Mesodermal cell (in vitro differentiated cells): ENCODE measurements at regions not wholly inside any gene's neighbourhood (a gene's known extent, or its start where the extent isn't known, plus 50 kb on each side); places are given as distances from the start of the nearest gene placed in this dataset.

ENCODE experiments used
- H3K27ac ChIP-seq: 2 replicates; pipeline ENCODE4 v1.7.0; 2013; ENCODE audit warnings: mild to moderate bottlenecking, low read depth, low read length, moderate library complexity; ENCODE audit not compliant: severe bottlenecking
- H3K36me3 ChIP-seq: 2 replicates; pipeline ENCODE4 v1.7.1; 2013; ENCODE audit warnings: mild to moderate bottlenecking, low read length, moderate library complexity; ENCODE audit not compliant: control insufficient read depth, insufficient read depth
- H3K4me1 ChIP-seq: one replicate; pipeline ENCODE4 v1.7.1; 2013; ENCODE audit warnings: mild to moderate bottlenecking, low read length; ENCODE audit not compliant: insufficient read depth, control insufficient read depth, poor library complexity, severe bottlenecking
- H3K4me3 ChIP-seq: 2 replicates; pipeline ENCODE4 v1.7.0; 2013; ENCODE audit warnings: low read length, control low read depth, mild to moderate bottlenecking; ENCODE audit not compliant: insufficient read depth, poor library complexity, severe bottlenecking; ENCODE audit errors: extremely low read depth
- H3K9me3 ChIP-seq: 2 replicates; pipeline ENCODE4 v1.7.1; 2013; ENCODE audit warnings: mild to moderate bottlenecking, low read length, moderate library complexity; ENCODE audit not compliant: control insufficient read depth
- WGBS, 2 experiments: methylation state at CpG; one replicate each; pipeline ENCODE4 v1.1.5; 2013; ENCODE audit warnings: missing lambda C conversion rate in 2 of 2; ENCODE audit not compliant: insufficient coverage in 2 of 2; 5-methylcytosine and 5-hydroxymethylcytosine counted together

DNA sequence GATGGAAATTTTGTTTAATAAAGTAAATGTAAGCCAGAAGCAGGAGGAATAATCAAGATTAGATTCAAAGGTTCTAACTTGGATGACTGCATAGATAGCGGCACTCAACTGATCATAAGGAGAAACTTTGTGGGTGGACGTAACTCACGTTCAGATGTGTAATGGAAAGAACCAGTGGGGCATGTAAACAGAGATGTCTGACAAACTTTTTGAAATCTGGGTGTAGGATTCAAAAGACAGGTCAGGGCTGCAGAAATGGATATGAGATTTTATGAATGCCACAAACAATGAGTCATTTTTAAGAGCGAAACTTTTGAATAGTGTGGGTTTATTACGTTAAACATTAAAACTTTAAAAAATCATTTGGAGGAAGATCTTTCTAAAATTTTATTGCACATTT, 375.6 kb downstream of the GBA3 start:
- Histone ChIP-seq H3K4me3 (no peak overlapping the region), H3K27ac (no peak overlapping the region), H3K36me3 (no peaks in the 10 kb centered on the region), H3K9me3 (no peaks in the 10 kb centered on the region), H3K4me1 (no peaks in the 10 kb centered on the region)
- WGBS, 2 experiments = 92% methylated on average over 3 of the region's 5 CpGs

DNA sequence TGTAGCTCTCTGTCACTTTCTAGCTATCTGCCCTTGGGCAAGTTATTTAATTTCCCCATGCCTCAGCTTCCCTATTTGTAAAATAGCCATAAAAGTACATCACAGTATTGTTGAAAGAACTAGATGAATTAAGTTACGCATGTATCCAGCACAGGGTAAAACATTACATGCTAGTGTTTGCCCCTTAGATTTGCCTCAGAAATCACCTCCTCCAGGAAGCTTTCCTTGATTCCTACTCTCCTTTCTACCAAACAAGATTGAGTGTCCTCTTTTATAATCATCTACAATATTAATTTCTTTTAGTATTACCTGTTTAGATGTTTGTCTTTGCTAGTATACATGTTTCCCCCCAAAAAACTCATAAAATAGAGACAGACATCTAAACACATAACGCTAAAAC, 369.5 kb downstream of the GBA3 start:
- H3K36me3 ChIP-seq = no peaks in the 10 kb centered on the region
- H3K4me3 ChIP-seq = no peak overlapping the region
- no peaks in the 10 kb centered on the region for H3K9me3 ChIP-seq
- WGBS, 2 experiments = 100% methylated on average over 1 of the region's 2 CpGs; no CpG with 5 or more reads in 1 of the 2 experiments
- H3K4me1 ChIP-seq = no peaks in the 10 kb centered on the region
- no peak overlapping the region for H3K27ac ChIP-seq

DNA sequence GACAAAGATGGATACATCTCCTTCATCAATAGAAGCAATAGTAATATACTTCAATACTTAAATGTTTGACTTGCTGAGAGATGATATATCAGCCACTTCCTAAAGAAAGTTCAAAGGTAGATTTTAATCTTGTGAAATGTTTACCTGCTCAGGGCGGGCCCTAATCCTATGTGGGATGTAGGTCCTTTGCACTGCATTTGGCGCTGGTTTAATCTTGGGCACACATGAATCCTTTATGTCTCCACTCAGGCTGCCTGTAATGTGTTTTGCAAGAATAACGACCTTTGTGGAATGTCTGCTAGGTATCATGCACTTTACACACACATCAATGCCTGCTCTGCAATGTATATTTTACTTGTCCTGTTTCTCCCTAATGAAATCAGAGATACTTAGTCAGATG, 368.7 kb downstream of the GBA3 start:
- no peak overlapping the region for H3K4me3 ChIP-seq
- H3K4me1 ChIP-seq = no peaks in the 10 kb centered on the region
- H3K36me3 ChIP-seq = no peaks in the 10 kb centered on the region
- no peak overlapping the region for H3K27ac ChIP-seq
- 100% methylated on average over 2 of the region's 3 CpGs; no CpG with 5 or more reads in 1 of the 2 experiments for WGBS, 2 experiments
- no peaks in the 10 kb centered on the region for H3K9me3 ChIP-seq

DNA sequence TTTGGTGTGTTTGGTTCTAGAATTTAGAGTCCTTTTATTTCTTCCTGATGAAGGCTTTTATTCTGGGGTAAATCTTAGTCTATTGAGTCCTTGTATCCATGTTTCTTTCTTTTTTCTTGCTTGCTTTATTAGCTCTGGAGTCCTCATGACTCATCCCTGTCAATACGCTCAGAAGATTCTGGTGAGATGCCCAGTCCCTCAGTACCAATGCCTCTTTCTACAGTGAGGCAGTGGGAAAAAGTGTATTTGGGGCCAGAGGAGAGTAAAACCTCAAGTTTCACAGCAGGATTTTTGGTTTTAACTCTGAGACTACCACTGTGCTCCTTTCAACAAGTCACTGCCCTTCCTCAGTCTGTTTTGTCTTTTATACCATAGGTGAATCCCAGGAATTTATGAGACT, 368.0 kb downstream of the GBA3 start:
- no peak overlapping the region for H3K4me3 ChIP-seq
- H3K4me1 ChIP-seq = no peaks in the 10 kb centered on the region
- no peak overlapping the region for H3K27ac ChIP-seq
- no peaks in the 10 kb centered on the region for H3K36me3 ChIP-seq
- no peaks in the 10 kb centered on the region for H3K9me3 ChIP-seq
- no CpG with 5 or more reads among the region's 1 CpG for WGBS, 2 experiments

DNA sequence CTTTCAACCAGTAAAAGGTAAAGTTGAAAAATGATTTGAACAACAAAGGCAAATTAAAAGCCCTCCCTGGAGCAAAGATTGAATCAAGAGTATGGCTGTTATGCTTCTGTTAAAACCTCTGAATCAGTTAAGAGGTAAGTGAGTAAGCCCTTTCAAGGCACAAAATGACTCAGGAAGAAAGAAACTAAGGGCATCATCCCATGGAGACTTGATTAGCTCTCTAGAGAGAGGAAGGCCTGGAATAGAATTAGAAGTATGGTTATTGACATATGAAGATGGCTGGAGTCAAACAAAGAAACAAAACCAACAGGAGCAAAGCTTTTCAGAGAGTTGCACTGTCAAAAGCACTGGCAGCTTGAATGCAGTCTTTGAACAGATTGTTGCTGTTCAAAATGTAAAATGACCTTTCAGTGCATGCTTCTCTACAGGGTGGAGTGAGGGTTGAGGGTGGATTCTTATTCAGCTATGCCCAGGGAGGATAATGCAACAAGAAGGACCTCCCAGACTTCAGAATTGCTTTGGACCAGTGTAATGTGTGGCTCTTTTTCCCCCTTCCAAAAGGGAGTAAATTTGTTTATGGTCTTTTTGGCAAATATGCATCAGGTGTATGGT, 365.5 kb downstream of the GBA3 start:
- Histone ChIP-seq H3K9me3 (no peaks in the 10 kb centered on the region), H3K36me3 (no peaks in the 10 kb centered on the region), H3K27ac (no peak overlapping the region), H3K4me3 (no peak overlapping the region), H3K4me1 (no peaks in the 10 kb centered on the region)

DNA sequence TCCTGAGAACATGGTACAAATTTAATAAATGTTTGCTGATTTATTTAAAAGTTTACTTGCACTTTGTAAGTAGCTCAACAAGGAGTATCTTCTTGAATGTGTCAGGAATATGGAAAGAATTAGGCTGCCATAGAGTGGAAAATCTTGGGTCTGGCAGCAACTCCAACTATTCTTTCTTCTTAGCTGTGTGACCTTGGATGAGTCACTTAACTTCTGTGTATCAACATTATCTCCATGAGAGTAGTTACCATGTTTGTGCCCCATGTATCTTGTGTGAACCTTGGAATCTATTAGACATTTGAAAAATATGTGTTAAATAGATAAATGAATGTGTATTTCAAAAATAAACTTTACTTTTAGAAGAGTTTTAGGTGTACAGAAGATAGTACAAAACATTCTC, 348.8 kb downstream of the GBA3 start:
- Histone ChIP-seq H3K27ac (no peak overlapping the region), H3K9me3 (no peaks in the 10 kb centered on the region), H3K4me3 (no peak overlapping the region), H3K4me1 (no peaks in the 10 kb centered on the region), H3K36me3 (no peaks in the 10 kb centered on the region)

DNA sequence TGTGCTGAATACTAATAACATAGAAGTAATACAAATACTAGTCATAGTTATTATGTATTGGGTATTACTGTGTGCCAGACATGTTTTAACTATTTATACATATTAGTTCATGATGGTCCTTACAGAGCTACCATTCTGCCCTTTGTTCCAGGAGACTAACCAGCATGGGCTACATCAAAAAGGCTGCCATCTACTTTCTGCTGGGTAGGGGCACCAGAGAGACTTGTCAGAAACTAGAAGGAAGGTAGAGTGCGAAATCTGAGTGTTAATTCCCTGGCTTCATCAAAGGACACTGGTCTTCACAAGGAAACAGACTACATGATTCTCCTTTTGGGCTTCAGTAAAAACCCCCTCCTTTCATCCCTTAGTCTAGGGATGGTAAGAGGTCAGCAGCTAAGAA, 347.8 kb downstream of the GBA3 start:
- 100% methylated on average over 1 of the region's 1 CpG; no CpG with 5 or more reads in 1 of the 2 experiments for WGBS, 2 experiments
- Histone ChIP-seq H3K4me3 (no peak overlapping the region), H3K27ac (no peak overlapping the region), H3K9me3 (no peaks in the 10 kb centered on the region), H3K4me1 (no peaks in the 10 kb centered on the region), H3K36me3 (no peaks in the 10 kb centered on the region)

DNA sequence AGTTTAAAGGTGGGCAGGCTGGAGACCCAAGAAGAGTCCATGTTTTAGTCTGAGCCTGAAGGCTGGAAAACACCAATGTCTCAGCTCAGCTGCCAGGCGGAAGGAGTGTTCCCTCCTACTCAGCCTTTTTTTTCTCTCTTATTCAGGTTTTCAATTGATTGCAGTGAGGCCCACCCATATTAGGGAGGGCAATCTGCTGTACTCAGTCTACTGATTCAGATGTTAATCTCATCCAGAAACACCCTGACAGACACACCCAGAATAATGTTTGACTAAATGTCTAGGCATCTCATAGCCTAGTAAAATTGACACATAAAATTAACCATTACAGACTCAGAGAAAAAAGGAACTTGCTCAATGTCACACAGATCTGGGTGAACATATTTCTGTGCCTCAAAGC, 347.1 kb downstream of the GBA3 start:
- no peak overlapping the region for H3K4me3 ChIP-seq
- H3K4me1 ChIP-seq = no peaks in the 10 kb centered on the region
- no peak overlapping the region for H3K27ac ChIP-seq
- H3K36me3 ChIP-seq = no peaks in the 10 kb centered on the region
- 88% methylated on average over 1 of the region's 1 CpG; no CpG with 5 or more reads in 1 of the 2 experiments for whole genome bisulfite sequencing, 2 experiments
- H3K9me3 ChIP-seq = no peaks in the 10 kb centered on the region

DNA sequence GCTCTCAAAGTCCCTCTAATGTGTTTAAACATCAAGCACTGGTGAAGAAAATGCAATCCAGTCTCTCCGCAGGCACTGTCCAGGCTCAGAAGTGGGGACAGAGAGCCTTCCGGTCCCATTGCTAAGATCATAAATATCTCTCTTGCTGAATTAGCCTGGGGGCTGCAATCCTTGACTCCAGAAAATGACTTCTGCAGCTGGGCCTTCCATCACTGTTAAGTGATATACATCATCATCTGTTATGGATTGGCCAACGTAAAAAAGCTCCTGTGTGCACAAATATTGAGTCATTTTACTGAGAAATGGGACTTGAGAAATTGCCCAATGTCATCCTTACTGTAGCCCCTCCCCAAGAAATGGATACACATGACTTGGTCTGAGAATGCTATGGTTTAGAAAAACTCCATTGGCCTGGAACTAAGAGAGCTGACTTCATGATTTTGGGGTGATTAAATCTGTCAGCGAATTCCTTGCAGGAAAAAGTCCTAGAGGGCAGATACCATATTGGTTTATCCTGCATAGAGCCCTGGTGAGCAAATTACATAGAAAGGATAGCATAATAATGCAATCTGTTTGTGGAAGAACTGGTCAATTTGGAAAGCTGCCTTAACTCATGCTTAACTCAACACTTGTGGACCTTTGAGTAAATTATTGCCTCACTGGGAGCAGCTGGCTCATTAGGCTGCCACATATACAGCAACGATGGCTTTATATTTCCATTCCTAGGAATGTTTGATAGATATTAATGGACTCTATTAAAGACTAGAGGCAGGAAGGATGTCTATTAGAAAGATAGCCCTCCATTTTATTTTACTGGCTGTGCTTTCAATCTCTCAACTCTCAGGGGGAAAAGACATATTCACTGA, 346.1 kb downstream of the GBA3 start:
- 91 to 98% methylated on average over 4 of the region's 5 CpGs for WGBS, 2 experiments
- Histone ChIP-seq H3K4me1 (peaks cover 3% of the 10 kb centered on the region), H3K27ac (no peak overlapping the region), H3K9me3 (no peaks in the 10 kb centered on the region), H3K36me3 (no peaks in the 10 kb centered on the region), H3K4me3 (no peak overlapping the region)

DNA sequence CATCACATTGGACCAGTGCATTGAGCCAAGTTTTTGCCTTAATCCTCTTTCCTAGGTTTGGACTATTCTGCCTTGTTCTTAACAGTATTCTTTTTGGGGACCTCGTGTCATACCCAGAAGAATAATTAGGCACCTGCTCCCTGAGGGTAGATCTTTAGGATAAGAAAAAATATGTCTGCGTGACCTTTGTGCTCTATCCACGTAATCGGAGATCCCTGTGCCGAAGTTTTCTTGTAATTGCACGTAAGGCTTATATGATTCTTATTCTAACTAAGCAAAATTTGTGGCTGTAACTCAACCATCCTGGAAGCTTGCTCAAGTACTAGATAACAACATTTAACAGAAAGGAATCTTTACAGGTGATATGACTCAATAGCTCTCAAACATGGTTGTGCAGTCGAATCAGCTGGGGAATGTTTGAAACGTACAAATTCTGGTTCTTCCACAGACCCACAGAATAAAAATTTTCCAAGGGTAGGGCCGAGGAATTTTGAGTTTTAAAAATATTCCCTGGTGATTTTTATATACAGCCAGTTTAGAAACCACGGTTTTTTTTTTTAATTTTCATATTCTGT, 344.3 kb downstream of the GBA3 start:
- no peaks in the 10 kb centered on the region for H3K9me3 ChIP-seq

DNA sequence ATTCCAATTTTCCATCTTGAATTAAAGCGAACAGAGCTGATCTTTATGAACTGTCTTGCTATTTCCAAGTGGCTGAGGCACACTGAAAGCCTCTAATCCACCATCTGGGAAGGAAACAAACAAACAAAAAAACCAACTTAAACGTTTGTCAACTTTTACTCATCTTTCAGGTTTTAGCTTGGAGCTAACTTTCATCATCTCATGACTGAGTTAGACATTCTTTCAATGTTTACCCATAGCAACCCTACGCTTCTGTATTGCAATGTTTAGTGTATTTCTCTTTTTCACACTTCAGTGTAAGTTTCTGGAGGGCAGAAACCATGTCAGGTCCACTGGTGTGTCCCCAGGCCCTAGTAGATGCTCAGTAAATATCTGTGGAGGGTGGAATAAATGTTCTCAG, 343.8 kb downstream of the GBA3 start:
- no peak overlapping the region for H3K27ac ChIP-seq
- H3K9me3 ChIP-seq = no peaks in the 10 kb centered on the region
- peaks cover 6% of the 10 kb centered on the region for H3K4me1 ChIP-seq
- H3K36me3 ChIP-seq = no peaks in the 10 kb centered on the region
- WGBS, 2 experiments = 81 to 95% methylated on average over 2 of the region's 3 CpGs
- H3K4me3 ChIP-seq = no peak overlapping the region

More for the DNA sequence above, 344.3 kb downstream of the GBA3 start:
- no peaks in the 10 kb centered on the region for H3K36me3 ChIP-seq
- H3K4me1 ChIP-seq = peaks cover 6% of the 10 kb centered on the region
- H3K27ac ChIP-seq = no peak overlapping the region
- 97 to 100% methylated on average over 5 of the region's 10 CpGs for WGBS, 2 experiments
- H3K4me3 ChIP-seq = no peak overlapping the region
